GM19328 (cell line): ENCODE measurements at regions not wholly inside any gene's neighbourhood (a gene's known extent, or its start where the extent isn't known, plus 50 kb on each side); places are given as distances from the start of the nearest gene placed in this dataset.

ENCODE experiments used
- ATAC-seq: cut with Tn5 transposase; IDR thresholded peaks from one replicate; pipeline ENCODE4 v1.9.1; 2021; ENCODE audit warnings: mild to moderate bottlenecking, moderate library complexity; ENCODE audit not compliant: unreplicated experiment

GRCh38 chr6:163971841-163972838 lies 557.6 kb downstream of the QKI start:
- ATAC-seq = no peak

GRCh38 chr6:163970846-163971564 lies 556.5 kb downstream of the QKI start:
- no peak for ATAC-seq

DNA sequence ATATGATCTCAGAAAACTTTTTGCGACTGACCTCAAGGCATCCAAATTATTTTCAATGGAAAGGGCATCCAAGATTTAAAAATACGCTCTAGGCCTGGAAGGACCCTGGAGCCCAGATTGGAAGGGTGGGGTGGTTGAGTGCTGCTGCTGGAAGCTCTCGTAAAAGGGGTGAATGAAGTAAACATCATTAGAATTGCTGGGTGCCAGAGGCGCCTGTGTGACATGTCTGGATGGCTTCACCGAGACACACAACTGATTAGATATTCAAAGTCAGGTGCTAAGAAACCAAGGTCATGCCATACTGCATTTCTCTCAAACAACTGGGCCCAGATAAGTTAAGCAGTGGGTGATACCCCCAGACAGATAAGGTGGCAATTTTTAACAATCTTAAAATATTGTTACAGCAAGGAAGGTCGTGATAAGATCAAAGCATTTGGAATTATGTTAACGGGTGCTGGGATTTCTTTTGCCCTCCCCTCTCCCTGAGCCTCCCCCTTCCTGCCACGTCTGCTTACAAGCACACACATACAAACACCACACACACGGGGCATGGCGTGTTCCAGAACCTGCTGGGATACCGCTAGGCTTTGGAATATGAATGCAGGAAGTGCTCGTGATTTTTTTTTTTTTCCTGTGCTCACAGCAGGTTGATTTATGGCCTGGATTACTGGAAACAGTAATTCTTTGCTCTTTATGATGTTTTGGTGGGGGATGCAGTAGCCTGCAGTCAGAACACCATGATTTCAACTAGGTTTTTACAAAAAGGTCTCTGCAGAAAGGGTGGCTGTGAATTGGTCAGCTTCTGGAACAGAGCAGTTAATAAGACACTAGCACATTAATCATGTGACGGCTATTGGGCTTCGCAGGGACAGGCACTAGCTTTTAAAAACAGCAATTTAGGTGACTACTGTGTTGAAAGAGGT lies 551.2 kb downstream of the QKI start:
- no peak for ATAC-seq

- no peak for ATAC-seq
Measured at GRCh38 chr6:163964789-163965188, 550.3 kb downstream of the QKI start.

DNA sequence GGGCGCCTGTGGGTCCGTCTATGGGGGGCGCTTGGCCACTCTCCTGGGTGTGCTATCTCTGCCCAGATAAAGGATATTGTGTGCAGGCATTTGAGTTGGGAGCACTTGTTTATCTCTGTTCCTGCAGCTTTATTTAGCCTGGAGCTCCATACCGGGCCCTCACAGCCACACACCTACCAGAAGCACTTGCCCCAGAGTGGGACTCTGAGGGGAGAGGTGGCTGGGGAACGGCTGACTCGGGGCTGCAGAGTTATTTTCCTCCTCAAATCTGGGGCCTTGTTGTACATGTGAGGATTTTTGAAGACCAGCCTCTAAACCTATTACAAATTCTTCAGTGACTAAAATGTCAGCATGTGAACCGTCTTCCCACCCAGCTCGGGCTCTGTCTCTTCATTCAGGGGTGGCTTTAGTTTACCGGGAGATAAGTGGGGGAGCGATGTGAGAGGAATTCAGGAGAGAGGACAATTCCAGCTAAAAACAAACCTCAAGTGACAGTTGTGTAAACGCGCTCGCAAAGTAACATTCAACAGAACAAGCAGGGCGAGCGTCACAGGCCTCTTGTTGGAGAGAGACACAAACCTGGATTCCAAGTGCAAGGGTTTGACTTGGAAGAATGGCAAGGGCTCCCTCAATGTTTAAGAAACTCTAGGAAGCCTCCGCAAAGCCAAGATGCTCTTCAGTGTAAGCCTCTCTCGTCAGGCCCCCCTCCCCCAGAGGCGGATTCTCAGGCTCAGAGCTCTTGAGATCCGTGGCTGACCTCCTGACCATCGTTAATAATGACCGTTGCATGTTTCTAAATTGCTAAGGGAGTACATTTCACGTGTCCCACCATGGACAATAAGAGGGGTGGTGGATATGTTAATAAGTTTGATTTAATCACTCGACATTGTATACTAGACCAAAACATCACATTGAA lies 548.9 kb downstream of the QKI start:
- no peak for ATAC-seq

GRCh38 chr6:163962627-163963117 lies 548.2 kb downstream of the QKI start:
- ATAC-seq = no peak

DNA sequence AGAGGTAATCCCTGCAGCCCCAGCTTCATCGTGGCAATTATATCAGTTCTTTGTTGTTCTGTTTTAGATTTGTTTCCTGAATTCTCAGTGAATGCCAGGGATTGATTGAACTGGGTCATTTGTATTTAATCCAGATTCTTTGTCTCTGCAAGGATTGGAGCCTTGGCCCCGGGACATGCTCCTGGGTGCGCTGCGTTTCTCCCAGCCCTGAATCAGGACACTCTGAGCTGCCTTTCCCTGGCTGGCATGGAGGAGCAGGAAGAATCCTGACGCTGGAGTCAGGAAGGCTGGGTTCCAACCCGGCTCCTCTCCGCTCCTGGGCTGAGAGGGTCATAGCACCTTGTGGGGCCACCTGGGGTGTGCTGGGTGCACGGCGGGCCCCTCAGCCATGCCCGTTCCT lies 545.6 kb downstream of the QKI start:
- ATAC-seq = no peak

DNA sequence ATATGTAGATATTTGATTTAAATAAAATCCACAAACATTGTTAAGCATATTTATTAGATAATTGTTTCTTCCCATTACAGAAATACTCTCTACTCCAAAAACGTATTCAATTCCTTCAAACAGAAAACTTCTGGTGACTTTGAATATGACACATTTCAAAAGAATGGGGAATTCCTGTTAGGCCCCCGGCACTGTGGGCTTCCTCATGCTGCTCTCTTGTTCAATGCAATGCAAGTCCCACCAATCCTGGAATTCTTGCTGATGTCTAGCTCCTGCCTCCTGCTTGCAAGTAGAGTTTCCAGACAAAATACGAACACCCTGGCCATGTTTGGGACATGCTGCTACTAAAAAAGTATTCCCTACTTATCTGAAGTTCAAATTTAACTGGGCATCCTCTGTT lies 544.1 kb downstream of the QKI start:
- no peak for ATAC-seq

- peak; percentile 81 for ATAC-seq
Measured at GRCh38 chr6:163956571-163957407, 542.3 kb downstream of the QKI start.

- no peak for ATAC-seq
Measured at GRCh38 chr6:163955756-163956155, 541.2 kb downstream of the QKI start.

DNA sequence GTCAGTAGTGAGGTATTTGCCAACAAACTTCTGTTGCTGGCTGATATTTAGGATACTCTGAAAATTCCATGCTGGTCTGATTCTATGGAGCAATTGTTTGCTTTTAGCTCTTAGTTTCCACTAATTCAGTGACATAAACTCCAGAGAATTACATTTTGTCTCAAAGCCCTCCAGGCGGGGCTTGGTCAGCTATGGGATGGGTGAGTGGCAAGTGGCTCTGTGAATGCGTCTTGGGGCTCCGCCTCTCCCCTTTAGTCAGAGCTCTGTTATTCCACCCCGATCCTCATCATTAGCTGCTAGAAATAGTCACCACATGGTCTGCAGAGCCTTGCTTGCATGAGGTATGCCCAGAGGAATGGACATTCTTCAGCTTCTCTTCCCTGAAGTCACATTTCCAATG lies 540.6 kb downstream of the QKI start:
- no peak for ATAC-seq

DNA sequence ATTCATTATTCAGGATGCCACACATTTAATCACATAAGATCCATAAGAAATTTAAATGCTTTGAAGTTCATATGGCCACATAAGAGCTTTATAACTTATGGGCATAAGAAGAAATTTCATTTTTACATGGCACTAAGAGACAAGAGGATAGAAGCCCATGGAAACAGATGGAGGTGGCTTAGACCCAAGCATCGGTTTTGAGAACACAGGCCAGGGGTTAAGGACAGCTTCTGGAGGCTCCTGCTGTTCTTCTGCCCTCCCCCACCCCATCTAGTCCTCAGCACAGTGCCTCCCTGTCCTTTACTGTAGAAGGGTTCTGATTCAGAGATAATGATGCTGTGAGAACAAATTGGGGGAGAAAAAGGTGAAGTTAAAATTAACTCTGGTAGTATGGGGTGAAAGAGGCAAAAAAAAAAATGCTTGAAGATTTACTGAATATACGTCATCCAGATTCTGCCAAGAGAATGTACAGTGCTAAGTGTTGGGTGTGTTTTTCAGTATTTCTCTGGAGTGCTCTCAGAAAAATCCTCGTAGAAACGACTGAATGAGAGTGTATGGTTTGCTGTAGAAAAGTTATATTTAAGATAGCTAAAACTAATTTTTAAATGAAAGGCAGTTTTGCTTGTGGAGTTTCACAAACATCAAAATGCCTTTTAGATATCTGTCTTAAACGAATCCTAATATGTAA lies 539.7 kb downstream of the QKI start:
- ATAC-seq = no peak

- ATAC-seq = no peak
Measured at GRCh38 chr6:163952005-163952404, 537.5 kb downstream of the QKI start.

- ATAC-seq = no peak
Measured at GRCh38 chr6:163951326-163951725, 536.8 kb downstream of the QKI start.

GRCh38 chr6:163950159-163950558 lies 535.6 kb downstream of the QKI start:
- ATAC-seq = no peak

DNA sequence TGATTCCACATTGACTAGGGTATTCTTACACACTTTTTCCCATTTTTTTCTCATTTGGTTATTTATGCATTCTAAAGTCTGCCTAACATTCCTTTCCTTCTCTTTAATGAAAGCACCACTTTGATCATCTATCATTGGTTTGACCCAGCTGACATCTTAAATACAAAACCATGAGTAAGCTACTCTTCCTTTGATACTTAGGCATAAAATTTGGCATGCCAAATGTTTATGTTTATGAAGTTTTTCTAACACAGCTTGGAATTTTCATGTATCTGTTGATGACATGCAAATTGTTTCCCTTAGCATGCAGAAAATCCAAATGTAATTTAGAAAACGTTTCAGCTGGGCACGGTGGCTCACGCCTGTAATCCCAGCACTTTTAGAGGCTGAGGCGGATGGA lies 534.9 kb downstream of the QKI start:
- no peak for ATAC-seq

GRCh38 chr6:163948250-163948649 lies 533.7 kb downstream of the QKI start:
- ATAC-seq = no peak

DNA sequence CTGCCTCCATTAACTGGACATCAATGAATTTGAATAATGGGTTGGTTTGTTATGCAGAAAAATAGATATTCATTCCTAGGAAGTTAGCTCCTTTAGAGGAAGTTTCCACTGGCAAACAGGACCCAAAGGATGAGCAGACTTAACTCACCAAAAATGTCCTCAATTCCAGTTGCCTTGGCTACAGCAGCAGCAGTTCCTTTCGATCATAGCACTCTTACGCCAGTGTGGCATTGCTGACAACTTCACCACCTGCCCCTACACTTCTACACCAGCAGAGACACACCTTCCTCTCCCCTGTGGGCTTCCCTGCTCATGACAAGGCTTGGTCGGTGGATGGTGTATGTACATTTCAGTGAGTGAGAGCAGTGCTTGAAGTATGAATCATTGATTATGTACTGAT lies 532.8 kb downstream of the QKI start:
- no peak for ATAC-seq
